ENCODE measurements at regions not wholly inside any gene's neighbourhood (a gene's known extent, or its start where the extent isn't known, plus 50 kb on each side); places are given as distances from the start of the nearest gene placed in this dataset.

GRCh38 chr10:4007771-4008170 is 222.8 kb upstream of the KLF6 start:
- Histone ChIP-seq H3K9me3 (ENCODE audit: control insufficient read depth, low read depth, low read length) (no peaks in the 10 kb centered on the region), H3K4me3 (ENCODE audit: control insufficient read depth in 2 of 3, extremely low read depth in 1 of 3, insufficient read depth in 2 of 3, low read depth in 1 of 3, low read length in 3 of 3) (no peak overlapping the region), H3K79me2 (ENCODE audit: control insufficient read depth, insufficient read depth, low read length) (no peaks in the 10 kb centered on the region), H3K27me3 (ENCODE audit: control insufficient read depth, extremely low read depth, insufficient read depth, low read length) (no peaks in the 10 kb centered on the region), H3K4me2 (ENCODE audit: control insufficient read depth, extremely low read depth, insufficient read depth, low read depth, low read length) (no peak overlapping the region), H3K9ac (ENCODE audit: control insufficient read depth, extremely low read depth, insufficient read depth, low read length) (no peak overlapping the region), H3K36me3 (ENCODE audit: control insufficient read depth in 2 of 2, extremely low read depth in 1 of 2, insufficient read depth in 2 of 2, low read length in 2 of 2) (no peaks in the 10 kb centered on the region), H3K27ac (ENCODE audit: control insufficient read depth, insufficient read depth, low read length) (no peak overlapping the region), H3K4me1 (ENCODE audit: control insufficient read depth, extremely low read depth, insufficient read depth, low read length) (no peaks in the 10 kb centered on the region), H2AFZ (ENCODE audit: control insufficient read depth, low read length) (no peak overlapping the region), H3K9me1 (ENCODE audit: control insufficient read depth, extremely low read depth, insufficient read depth, low read length) (no peaks in the 10 kb centered on the region), H4K20me1 (ENCODE audit: control insufficient read depth, extremely low read depth, insufficient read depth, low read length) (no peaks in the 10 kb centered on the region)
- no peak for DNase-seq (ENCODE audit: low read depth, low spot score)
- no peak for FAIRE-seq
- TF ChIP-seq CTCF (optimal IDR thresholded peaks at IDR 0.05 in 1 of 3, IDR thresholded peaks at IDR 0.05 in 1 of 3, conservative IDR thresholded peaks at IDR 0.05 in 1 of 3; ENCODE audit: extremely low read depth in 1 of 3, insufficient read depth in 2 of 3, low read length in 3 of 3) (no peak), EZH2 (IDR thresholded peaks at IDR 0.05; ENCODE audit: low read length) (no peak)
- dilution Hi-C loops (cut with MboI; ENCODE audit: extremely low pct_ligation_motif_present, low sequenced_read_pairs): no loop called here

GRCh38 chr10:4006858-4007257 is 221.8 kb upstream of the KLF6 start:
- Histone ChIP-seq H3K36me3 (ENCODE audit: control insufficient read depth in 2 of 2, extremely low read depth in 1 of 2, insufficient read depth in 2 of 2, low read length in 2 of 2) (no peaks in the 10 kb centered on the region), H3K79me2 (ENCODE audit: control insufficient read depth, insufficient read depth, low read length) (no peaks in the 10 kb centered on the region), H3K4me1 (ENCODE audit: control insufficient read depth, extremely low read depth, insufficient read depth, low read length) (no peaks in the 10 kb centered on the region), H3K4me3 (ENCODE audit: control insufficient read depth in 2 of 3, extremely low read depth in 1 of 3, insufficient read depth in 2 of 3, low read depth in 1 of 3, low read length in 3 of 3) (no peak overlapping the region), H2AFZ (ENCODE audit: control insufficient read depth, low read length) (no peak overlapping the region), H3K27ac (ENCODE audit: control insufficient read depth, insufficient read depth, low read length) (no peak overlapping the region), H3K27me3 (ENCODE audit: control insufficient read depth, extremely low read depth, insufficient read depth, low read length) (no peaks in the 10 kb centered on the region), H4K20me1 (ENCODE audit: control insufficient read depth, extremely low read depth, insufficient read depth, low read length) (no peaks in the 10 kb centered on the region), H3K9me3 (ENCODE audit: control insufficient read depth, low read depth, low read length) (no peaks in the 10 kb centered on the region), H3K9me1 (ENCODE audit: control insufficient read depth, extremely low read depth, insufficient read depth, low read length) (no peaks in the 10 kb centered on the region), H3K4me2 (ENCODE audit: control insufficient read depth, extremely low read depth, insufficient read depth, low read depth, low read length) (no peak overlapping the region), H3K9ac (ENCODE audit: control insufficient read depth, extremely low read depth, insufficient read depth, low read length) (no peak overlapping the region)
- DNase-seq (ENCODE audit: low read depth, low spot score) (no peak), FAIRE-seq (peak; percentile 41)
- dilution Hi-C loops (cut with MboI; ENCODE audit: extremely low pct_ligation_motif_present, low sequenced_read_pairs): no loop called here
- TF ChIP-seq EZH2 (IDR thresholded peaks at IDR 0.05; ENCODE audit: low read length): no peak
- TF ChIP-seq CTCF (optimal IDR thresholded peaks at IDR 0.05 in 1 of 3, IDR thresholded peaks at IDR 0.05 in 1 of 3, conservative IDR thresholded peaks at IDR 0.05 in 1 of 3; ENCODE audit: extremely low read depth in 1 of 3, insufficient read depth in 2 of 3, low read length in 3 of 3): no peak

Data from keratinocyte (primary cell).